LHCN-M2 (cell line): ENCODE measurements at regions not wholly inside any gene's neighbourhood (a gene's known extent, or its start where the extent isn't known, plus 50 kb on each side); places are given as distances from the start of the nearest gene placed in this dataset.

Experiments
- DNase-seq: peaks from one replicate; pipeline ENCODE4 v3.0.0-alpha.2; 2012; ENCODE audit warnings: low read depth

- DNase-seq = no peak
Measured at GRCh38 chr10:2460812-2461211, 606.5 kb upstream of the PFKP start.

- DNase-seq = no peak
Measured at GRCh38 chr10:2459713-2460112, 607.6 kb upstream of the PFKP start.

DNA sequence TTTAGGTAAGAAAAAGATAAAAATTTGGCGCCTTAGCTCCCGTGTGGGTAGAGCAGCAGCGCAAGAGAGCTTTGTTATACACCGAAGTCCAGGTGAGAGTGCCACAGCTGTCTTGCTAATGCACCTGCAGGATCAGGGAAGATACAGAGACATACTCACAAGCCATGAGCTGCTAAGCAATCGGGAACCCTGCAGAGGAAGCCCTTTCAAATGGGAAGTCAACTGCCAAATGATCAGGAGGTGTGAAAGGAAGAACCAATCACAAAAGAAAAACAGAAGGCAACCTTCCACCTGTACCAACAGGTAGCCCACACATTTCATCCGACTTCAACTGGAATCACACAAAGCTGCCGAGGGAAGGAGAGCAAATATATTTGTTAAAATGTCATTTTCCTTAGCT lies 610.5 kb upstream of the PFKP start:
- no peak for DNase-seq

DNA sequence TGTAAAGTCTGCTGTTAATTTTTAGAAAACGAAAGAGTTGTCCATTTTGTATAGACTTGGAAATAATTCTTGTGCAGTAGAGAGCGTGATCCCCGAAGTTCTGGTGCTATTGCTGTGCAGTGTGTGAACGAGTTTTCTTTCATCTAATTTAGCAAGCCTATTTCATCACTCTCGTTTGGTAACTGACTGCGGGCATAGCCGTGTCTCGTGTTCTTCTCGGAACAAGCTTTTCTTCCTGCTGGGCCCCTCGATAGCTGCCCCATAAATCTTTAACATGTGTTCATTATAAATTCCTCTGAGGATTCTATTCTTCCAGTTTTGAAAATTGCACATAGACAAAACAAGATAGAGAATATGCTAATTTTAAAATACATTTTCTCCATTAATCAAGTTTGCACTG lies 622.0 kb upstream of the PFKP start:
- no peak for DNase-seq

- DNase-seq = no peak
Measured at GRCh38 chr10:2439983-2440382, 627.4 kb upstream of the PFKP start.

GRCh38 chr10:2439000-2439399 lies 628.3 kb upstream of the PFKP start:
- no peak for DNase-seq

GRCh38 chr10:2438248-2438939 lies 629.0 kb upstream of the PFKP start:
- no peak for DNase-seq

DNA sequence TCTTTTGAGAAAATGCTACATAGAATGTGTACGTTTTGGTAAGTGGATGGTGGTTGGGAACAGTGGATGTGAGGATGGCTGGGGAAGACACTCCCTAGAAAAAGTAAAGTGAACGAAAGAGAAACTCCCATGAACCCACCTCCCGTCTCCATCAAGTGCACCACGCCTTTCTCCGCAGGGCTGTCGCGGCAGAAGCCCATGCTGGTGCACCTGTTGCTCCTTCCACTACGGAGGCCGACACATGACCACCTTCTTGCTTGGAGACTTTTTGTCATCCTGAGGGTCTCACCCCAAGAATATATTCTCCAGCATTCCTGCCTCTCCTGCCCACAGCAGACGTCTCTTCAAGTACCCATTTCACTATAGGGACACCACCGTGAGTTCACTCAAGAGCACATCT lies 630.4 kb upstream of the PFKP start:
- no peak for DNase-seq

DNA sequence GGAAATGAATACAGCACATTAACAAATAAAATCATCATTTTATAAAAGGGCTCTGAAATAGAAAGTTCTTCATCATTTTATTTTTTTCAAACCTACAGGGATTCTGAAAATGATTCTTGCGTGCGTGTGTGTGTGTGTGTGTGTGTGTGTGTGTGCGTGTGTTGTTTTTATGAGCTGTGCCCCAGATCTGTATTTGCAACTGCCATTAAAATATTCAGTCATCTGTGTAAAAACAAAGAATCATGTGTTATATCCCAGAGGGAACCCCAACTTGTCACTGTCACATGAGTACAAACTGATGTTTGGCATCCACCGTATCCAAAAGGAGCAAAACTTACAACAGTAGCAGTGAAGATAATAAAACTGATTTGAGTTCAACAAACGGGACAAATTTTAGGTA lies 635.4 kb upstream of the PFKP start:
- no peak for DNase-seq

DNA sequence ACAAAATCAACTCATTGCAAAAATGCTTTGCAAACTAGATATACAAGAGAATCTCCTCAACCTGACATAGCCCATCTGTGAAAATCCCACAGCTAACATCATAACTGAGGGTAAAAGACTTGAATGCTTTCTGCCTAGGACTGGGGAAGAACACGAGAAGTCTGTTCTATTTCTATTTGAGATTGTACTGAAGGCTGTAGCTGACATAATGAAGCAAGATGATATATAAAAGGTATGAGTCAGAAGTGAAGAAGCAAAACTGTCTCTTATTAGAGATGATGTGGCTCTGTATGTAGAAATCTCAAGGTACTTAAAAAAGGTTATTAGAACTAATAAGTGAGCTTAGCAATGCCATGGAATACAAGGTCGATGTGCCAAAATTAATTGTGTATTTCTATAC lies 639.9 kb upstream of the PFKP start:
- no peak for DNase-seq

- no peak for DNase-seq
Measured at GRCh38 chr10:2425320-2425719, 642.0 kb upstream of the PFKP start.

DNA sequence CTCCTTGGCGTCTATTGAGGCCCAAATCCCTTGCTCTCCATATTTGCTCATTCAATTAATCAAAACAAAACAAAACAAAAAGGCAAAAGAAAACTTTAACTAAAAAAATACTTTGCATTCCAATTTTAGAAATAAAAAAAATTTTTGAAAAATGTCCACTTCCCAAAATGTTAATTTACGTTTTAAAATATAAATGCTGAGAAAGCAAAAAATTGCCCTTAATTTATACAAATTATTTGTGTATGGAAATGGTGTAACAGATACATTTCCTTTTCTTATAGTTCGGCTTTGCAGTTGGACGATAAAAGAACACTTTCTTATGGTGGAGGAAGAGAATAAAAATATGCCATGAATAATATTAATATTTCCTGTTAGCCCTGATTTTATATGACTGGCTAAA lies 652.8 kb upstream of the PFKP start:
- no peak for DNase-seq

DNA sequence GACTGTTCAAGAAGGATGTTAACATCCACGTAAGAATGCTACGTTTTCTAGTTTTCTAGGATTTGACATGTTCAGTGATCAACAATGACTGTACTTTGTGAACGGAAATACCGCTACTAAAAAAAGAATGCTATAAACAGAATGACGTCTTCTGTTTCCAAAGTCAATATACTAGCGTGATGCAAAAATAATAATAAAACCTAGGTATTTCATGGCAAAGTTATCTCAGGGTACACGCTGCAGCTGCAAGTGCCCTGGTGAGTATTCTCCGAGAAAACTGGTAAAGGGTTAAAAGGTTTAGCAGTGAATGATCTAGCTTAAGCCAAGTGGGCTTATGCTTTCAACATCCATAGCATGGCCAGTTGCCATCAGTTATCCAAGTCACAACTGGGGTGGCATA lies 653.3 kb upstream of the PFKP start:
- DNase-seq = no peak

DNA sequence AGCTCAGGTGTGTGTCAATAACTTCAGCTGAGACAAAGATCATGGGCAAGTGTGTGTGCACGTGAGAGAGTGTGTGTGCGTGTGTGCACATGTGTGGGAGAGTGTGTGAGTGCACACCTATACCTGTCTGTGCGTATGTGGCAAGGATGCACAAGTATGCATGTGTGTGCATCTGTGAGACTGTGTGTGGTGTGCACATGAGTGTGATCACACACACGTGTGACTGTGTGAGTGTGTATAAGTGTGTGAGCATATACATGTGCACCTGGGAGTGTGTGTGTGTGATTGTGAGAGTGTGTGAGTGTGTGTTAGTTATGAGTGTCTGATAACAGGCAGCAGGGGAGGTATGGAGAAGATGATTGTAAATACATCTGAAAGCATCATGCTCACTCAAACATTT lies 657.3 kb upstream of the PFKP start:
- DNase-seq = no peak

- DNase-seq = no peak
Measured at GRCh38 chr10:2401459-2401858, 664.1 kb upstream of the ADARB2 start.

GRCh38 chr10:2399482-2399881 lies 662.2 kb upstream of the ADARB2 start:
- no peak for DNase-seq

DNA sequence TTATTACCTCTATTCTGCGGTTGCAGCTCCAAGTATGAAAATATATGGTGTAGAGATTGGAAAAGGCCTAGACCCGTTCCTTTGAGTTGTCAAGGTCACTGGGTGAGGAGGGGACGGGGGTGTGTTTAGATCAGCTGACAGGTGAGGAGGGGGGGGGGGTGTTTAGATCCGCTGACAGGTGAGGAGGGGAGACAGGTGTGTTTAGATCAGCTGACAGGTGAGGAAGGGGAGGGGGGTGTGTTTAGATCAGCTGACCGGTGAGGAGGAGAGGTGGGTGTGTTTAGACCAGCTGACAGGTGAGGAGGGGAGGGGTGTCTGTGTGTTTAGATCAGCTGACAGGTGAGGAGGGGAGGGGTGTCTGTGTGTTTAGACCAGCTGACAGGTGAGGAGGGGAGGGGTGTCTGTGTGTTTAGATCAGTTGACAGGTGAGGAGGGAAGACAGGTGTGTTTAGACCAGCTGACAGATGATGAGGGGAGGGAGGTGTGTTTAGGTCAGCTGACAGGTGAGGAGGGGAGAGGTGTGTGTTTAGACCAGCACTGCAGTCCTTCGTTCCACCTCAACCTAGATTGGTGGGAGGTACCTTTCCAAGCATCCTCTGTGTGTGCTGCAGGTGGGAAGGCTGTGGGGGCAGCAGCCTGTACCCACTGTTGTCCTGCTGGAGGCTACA lies 655.0 kb upstream of the ADARB2 start:
- no peak for DNase-seq

- no peak for DNase-seq
Measured at GRCh38 chr10:2387672-2388071, 650.3 kb upstream of the ADARB2 start.

DNA sequence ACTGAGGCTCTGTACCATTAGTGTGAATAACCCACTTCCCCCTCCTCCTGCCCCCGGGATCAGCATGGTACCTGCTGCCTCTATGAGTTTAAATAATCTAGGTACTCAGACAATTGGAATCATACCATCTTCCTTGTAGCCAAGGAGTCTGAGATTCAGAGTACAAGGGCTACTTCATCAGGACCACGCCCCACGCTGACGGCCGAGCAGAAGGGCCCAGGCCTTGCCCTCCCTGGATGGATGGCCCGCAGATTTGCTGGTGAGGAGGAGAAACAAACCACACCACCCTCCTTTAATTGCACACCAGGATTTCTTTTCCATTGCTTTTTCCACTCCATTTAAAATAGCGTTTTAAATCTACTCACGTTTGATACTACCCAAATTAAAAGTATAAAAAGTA lies 649.9 kb upstream of the ADARB2 start:
- DNase-seq = no peak

DNA sequence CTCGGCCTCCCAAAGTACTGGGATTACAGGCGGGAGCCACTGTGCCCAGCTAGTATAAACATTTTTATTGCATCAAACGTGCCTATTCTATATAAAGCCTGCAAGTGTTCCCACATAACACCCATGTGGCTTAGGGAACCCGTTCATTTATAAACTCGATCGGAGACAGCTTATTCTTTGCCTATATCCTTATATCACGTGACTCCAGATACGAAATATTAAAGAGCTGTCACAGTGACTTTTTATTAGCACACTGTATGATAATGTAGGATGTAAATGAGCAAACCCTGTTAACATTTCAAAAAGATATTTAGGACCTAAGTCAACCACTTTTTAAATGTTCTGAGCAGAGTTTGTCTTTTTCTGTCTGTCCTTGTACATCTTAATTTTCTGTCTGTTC lies 642.9 kb upstream of the ADARB2 start:
- DNase-seq = no peak

GRCh38 chr10:2367083-2367482 lies 629.8 kb upstream of the ADARB2 start:
- no peak for DNase-seq

- no peak for DNase-seq
Measured at GRCh38 chr10:2366264-2366931, 629.1 kb upstream of the ADARB2 start.

- DNase-seq = no peak
Measured at GRCh38 chr10:2362331-2362730, 625.0 kb upstream of the ADARB2 start.
